ENCODE measurements at regions not wholly inside any gene's neighbourhood (a gene's known extent, or its start where the extent isn't known, plus 50 kb on each side); places are given as distances from the start of the nearest gene placed in this dataset.

DNA sequence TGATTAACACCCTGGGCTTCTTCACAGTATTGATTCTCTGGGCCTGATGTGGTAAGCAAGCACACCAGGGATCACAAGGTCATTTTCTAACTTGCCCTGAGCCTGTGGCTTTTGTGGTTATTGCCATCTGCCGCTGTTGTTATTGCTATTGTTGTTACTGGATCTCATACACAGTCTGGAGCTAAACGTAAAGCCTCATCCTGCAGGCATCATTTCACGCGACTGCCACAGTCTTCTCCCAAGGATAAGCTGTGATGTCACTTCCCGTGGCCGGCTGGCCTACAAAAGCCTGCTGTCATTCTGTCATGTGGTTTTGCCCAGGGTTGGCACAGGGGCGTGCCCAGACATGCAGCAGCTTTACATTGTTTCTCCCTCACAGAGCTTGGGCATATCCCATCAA, 154.0 kb upstream of the GPR12 start:
- no peak for TF ChIP-seq CTCF (conservative IDR thresholded peaks at IDR 0.05; ENCODE audit: low read depth, low read length)
- no peak for TF ChIP-seq EZH2 (IDR thresholded peaks at IDR 0.05; ENCODE audit: borderline replicate concordance, low read depth, low read length, poor library complexity, severe bottlenecking)
